AG09319 (cell line): ENCODE measurements at regions not wholly inside any gene's neighbourhood (a gene's known extent, or its start where the extent isn't known, plus 50 kb on each side); places are given as distances from the start of the nearest gene placed in this dataset.

ENCODE experiments used
- DNase-seq: peaks from one replicate; pipeline ENCODE4 v3.0.0-alpha.2; 2010; ENCODE audit warnings: low read depth; ENCODE audit errors: extremely low read depth
- CTCF ChIP-seq: IDR thresholded peaks from 2 replicates; pipeline ENCODE4 v1.5.1; 2011; ENCODE audit warnings: low read depth, mild to moderate bottlenecking, inconsistent platforms, low read length, moderate library complexity

GRCh38 chr6:95366414-95366813 is 210.9 kb upstream of the MANEA start:
- no peak for DNase-seq
- TF ChIP-seq CTCF = no peak

- DNase-seq = no peak
- no peak for TF ChIP-seq CTCF
Measured at GRCh38 chr6:95383878-95384277, 193.5 kb upstream of the MANEA start.

GRCh38 chr6:95384988-95385387 is 192.3 kb upstream of the MANEA start:
- no peak for DNase-seq
- no peak for TF ChIP-seq CTCF

DNA sequence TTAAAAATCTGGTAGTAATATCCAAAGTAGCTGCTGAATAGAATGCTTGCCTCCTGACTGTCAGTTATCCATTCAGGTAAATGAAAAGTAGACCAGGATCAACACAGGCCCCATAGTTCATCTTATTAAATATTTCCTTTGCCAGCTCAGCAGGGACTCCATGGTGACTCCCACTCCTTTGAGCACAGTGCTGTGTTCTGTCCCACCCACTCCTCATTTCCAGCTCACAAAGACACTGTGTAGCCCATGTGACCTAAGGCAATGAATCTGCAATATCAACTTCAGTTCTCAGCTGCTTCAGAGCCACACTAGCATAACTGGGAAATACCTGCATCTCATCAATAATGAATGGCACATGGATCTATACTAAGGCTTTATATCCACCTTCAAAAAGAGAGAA is 189.5 kb upstream of the MANEA start:
- DNase-seq = no peak
- no peak for TF ChIP-seq CTCF

- no peak for DNase-seq
- no peak for TF ChIP-seq CTCF
Measured at GRCh38 chr6:95404777-95405176, 172.6 kb upstream of the MANEA start.

- DNase-seq = no peak
- TF ChIP-seq CTCF = no peak
Measured at GRCh38 chr6:95408111-95408510, 169.2 kb upstream of the MANEA start.

- no peak for TF ChIP-seq CTCF
- DNase-seq = no peak
Measured at GRCh38 chr6:95410168-95410567, 167.2 kb upstream of the MANEA start.
